ENCODE measurements at regions not wholly inside any gene's neighbourhood (a gene's known extent, or its start where the extent isn't known, plus 50 kb on each side); places are given as distances from the start of the nearest gene placed in this dataset.
"Not testable (repeated sequence)": the region's sequence is repeated elsewhere in the genome, so short reads cannot be mapped to it uniquely, and the experiment has no call there.

- DNase-seq, result no peak
Measured at GRCh38 chr18:8995096-8995495, 107.4 kb upstream of the NDUFV2 start.

GRCh38 chr18:8996771-8997432, 105.6 kb upstream of the NDUFV2 start:
- DNase-seq, result no peak

GRCh38 chr18:8997634-8998033, 104.9 kb upstream of the NDUFV2 start:
- no peak for DNase-seq

- DNase-seq, result no peak
Measured at GRCh38 chr18:8998481-8999217, 103.8 kb upstream of the NDUFV2 start.

- no peak for DNase-seq
Measured at GRCh38 chr18:8999872-9000271, 102.6 kb upstream of the NDUFV2 start.

GRCh38 chr18:9000733-9001132, 101.8 kb upstream of the NDUFV2 start:
- no peak for DNase-seq

- no peak for DNase-seq
Measured at GRCh38 chr18:9001209-9001608, 101.3 kb upstream of the NDUFV2 start.

GRCh38 chr18:9003406-9004100, 98.9 kb upstream of the NDUFV2 start:
- no peak for DNase-seq

GRCh38 chr18:9004308-9004707, 98.2 kb upstream of the NDUFV2 start:
- DNase-seq, result not testable (repeated sequence)

GRCh38 chr18:9007700-9008099, 94.8 kb upstream of the NDUFV2 start:
- DNase-seq, result not testable (repeated sequence)

GRCh38 chr18:9008200-9008708, 94.2 kb upstream of the NDUFV2 start:
- no peak for DNase-seq

GRCh38 chr18:9008709-9009635, 93.5 kb upstream of the NDUFV2 start:
- DNase-seq, result no peak

- DNase-seq, result no peak
Measured at GRCh38 chr18:9009703-9010488, 92.6 kb upstream of the NDUFV2 start.

GRCh38 chr18:9011431-9011830, 91.1 kb upstream of the NDUFV2 start:
- no peak for DNase-seq

- DNase-seq, result no peak
Measured at GRCh38 chr18:9013926-9014373, 88.5 kb upstream of the NDUFV2 start.

GRCh38 chr18:9015689-9016088, 86.8 kb upstream of the NDUFV2 start:
- no peak for DNase-seq

GRCh38 chr18:9016633-9017166, 85.8 kb upstream of the NDUFV2 start:
- peak; percentile 20 for DNase-seq

GRCh38 chr18:9017167-9017904, 85.2 kb upstream of the NDUFV2 start:
- DNase-seq, result peak; percentile 79

GRCh38 chr18:9017905-9018227, 84.6 kb upstream of the NDUFV2 start:
- DNase-seq, result no peak

- no peak for DNase-seq
Measured at GRCh38 chr18:9019135-9019534, 83.4 kb upstream of the NDUFV2 start.

GRCh38 chr18:9020221-9020620, 82.3 kb upstream of the NDUFV2 start:
- no peak for DNase-seq
